ENCODE measurements at regions not wholly inside any gene's neighbourhood (a gene's known extent, or its start where the extent isn't known, plus 50 kb on each side); places are given as distances from the start of the nearest gene placed in this dataset.
"Not testable (repeated sequence)": the region's sequence is repeated elsewhere in the genome, so short reads cannot be mapped to it uniquely, and the experiment has no call there.

DNA sequence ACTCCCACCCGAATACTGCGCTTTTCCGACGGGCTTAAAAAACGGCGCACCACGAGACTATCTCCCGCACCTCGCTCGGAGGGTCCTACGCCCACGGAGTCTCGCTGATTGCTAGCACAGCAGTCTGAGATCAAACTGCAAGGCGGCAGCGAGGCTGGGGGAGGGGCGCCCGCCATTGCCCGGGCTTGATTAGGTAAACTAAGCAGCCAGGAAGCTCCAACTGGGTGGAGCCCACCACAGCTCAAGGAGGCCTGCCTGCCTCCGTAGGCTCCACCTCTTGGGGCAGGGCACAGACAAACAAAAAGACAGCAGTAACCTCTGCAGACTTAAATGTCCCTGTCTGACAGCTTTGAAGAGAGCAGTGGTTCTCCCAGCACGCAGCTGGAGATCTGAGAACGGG, 89.5 kb downstream of the MRPL36 start:
- DNase-seq; in situ Hi-C loops (cut with MboI; ENCODE audit: low pct_unique_long_range_greater_than_20kb, low sequenced_read_pairs): not testable (repeated sequence)

- in situ Hi-C loops (cut with MboI; ENCODE audit: low pct_unique_long_range_greater_than_20kb, low sequenced_read_pairs), result no loop called here
- no peak for DNase-seq
Observed at GRCh38 chr5:1709171-1709803, 90.3 kb downstream of the MRPL36 start.

- in situ Hi-C loops (cut with MboI; ENCODE audit: low pct_unique_long_range_greater_than_20kb, low sequenced_read_pairs), result no loop called here
- DNase-seq, result no peak
Observed at GRCh38 chr5:1708592-1709141, 91.0 kb downstream of the MRPL36 start.

DNA sequence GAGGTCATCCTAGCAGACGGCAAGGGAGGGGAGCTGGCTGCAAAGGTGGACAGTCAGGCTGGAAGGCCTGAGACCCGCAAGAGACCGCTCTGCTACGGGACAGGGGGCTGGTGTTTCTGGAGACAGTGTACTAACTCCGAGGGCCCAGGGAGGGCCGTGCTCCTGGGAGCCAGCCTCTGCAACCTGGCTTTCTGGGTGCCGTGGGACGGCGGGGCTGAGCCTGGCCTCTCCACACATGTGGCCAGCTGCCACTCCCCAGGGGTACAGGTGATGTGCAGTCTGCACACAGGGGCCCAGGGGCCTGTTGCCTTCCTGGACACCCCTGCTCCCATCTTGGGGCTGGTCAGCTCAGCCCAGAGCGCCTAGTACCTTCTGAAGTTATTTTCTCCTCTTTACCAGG, 92.2 kb downstream of the MRPL36 start:
- in situ Hi-C loops (cut with MboI; ENCODE audit: low pct_unique_long_range_greater_than_20kb, low sequenced_read_pairs), result no loop called here
- no peak for DNase-seq

DNA sequence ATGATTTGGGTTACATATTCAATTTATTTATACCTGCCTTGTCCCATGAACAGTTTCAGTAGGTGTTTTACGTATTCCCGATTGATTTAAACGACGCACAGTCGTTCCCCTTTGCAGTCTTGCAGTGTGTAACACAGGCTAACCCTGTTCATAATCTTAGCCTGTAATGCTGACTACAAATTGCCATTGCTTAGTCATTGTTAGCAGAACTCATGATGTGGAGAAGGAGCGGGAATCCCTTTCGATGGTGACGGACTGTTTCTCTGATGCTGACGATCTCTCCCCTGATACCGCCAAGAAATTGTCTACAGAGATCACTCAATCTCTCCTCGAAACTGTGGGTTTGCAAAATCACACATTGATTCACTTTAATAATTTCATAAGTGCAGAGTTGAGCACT, 93.2 kb downstream of the MRPL36 start:
- in situ Hi-C loops (cut with MboI; ENCODE audit: low pct_unique_long_range_greater_than_20kb, low sequenced_read_pairs), result no loop called here
- DNase-seq, result no peak

GRCh38 chr5:1706021-1706420, 93.6 kb downstream of the MRPL36 start:
- DNase-seq, result no peak
- in situ Hi-C loops (cut with MboI; ENCODE audit: low pct_unique_long_range_greater_than_20kb, low sequenced_read_pairs), result no loop called here

DNA sequence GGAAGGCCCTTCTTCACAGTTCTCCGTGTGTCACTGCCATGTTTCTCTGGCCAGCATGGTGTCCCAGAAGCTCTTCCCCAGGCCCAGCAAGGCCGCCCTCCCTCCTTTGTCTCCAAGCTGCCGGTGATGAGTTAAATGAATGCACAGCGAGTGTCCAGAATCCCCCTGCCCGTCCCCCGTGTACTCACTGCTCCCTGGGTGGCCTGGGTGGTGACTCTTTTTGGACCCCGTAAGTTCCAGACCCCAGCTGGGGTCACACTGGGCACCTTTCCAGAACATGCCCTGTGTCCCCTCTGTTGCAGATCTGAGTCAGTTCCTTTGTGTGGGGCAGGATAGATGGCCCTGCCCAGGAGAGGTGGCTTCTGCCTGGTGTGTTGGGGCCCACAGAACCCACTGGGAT, 95.0 kb downstream of the MRPL36 start:
- no peak for DNase-seq
- in situ Hi-C loops (cut with MboI; ENCODE audit: low pct_unique_long_range_greater_than_20kb, low sequenced_read_pairs), result no loop called here

GRCh38 chr5:1704266-1704665, 95.4 kb downstream of the MRPL36 start:
- in situ Hi-C loops (cut with MboI; ENCODE audit: low pct_unique_long_range_greater_than_20kb, low sequenced_read_pairs), result no loop called here
- no peak for DNase-seq

DNA sequence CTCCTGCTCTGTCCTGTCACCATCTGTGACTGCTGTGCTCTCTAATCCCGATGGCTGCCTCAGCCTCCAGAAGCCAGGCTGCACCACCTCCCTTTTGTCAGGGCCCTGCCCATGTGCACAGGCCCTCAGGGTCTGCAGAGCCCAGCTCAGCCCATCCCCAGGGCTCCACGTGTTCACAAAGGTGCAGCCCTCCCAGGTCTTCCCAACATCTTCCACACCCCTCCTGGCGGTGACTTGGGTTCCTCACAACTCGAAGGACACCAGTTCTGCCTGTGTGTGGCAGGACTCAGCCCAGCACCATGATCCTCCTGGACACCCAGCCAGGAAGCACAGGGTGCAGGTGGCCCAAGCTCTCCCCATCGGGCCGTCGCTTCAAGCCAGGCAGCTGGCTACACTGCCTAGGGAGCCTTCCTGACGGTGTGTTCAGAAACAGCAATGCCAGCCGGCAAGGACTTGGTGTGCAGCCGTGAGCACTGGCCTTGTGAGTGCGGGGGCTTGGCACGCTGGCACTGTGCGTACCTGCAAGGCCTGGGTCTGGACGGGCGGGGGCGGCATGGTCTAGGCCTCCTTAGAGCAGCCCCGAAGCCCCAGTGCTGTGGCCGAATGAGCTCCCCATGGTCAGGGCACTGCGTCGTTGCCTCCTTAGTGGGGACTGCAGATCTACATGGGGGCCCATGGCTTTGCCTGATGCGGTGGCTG, 96.1 kb downstream of the MRPL36 start:
- DNase-seq, result no peak
- in situ Hi-C loops (cut with MboI; ENCODE audit: low pct_unique_long_range_greater_than_20kb, low sequenced_read_pairs), result no loop called here

GRCh38 chr5:1702318-1702717, 97.3 kb downstream of the MRPL36 start:
- no peak for DNase-seq
- in situ Hi-C loops (cut with MboI; ENCODE audit: low pct_unique_long_range_greater_than_20kb, low sequenced_read_pairs), result no loop called here

DNA sequence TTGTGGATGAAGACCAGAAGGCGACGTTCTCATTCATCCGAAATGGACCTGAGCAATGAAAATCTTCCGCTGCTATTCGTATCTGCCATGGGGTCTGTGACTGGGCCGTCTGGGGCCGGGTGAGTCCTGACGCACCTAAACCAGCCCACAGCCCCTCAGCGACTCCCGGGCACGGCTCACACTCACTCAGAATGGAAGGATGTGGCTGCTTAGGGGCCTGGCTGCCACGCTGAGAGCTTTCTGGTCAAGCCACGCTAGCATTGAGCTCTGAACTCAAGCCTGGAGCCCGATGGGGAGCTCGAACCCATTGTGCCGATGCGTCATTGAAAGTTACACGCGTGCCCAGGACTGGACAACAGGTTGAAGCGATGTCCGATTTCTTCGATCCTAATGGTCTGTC, 97.8 kb downstream of the MRPL36 start:
- in situ Hi-C loops (cut with MboI; ENCODE audit: low pct_unique_long_range_greater_than_20kb, low sequenced_read_pairs), result no loop called here
- DNase-seq, result no peak

- in situ Hi-C loops (cut with MboI; ENCODE audit: low pct_unique_long_range_greater_than_20kb, low sequenced_read_pairs), result no loop called here
Observed at GRCh38 chr5:1701216-1701864, 98.3 kb downstream of the MRPL36 start.

GRCh38 chr5:1699394-1699793, 100.2 kb downstream of the MRPL36 start:
- in situ Hi-C loops (cut with MboI; ENCODE audit: low pct_unique_long_range_greater_than_20kb, low sequenced_read_pairs), result no loop called here
- DNase-seq, result no peak

More at GRCh38 chr5:1701216-1701864, 98.3 kb downstream of the MRPL36 start:
- DNase-seq, result no peak

DNA sequence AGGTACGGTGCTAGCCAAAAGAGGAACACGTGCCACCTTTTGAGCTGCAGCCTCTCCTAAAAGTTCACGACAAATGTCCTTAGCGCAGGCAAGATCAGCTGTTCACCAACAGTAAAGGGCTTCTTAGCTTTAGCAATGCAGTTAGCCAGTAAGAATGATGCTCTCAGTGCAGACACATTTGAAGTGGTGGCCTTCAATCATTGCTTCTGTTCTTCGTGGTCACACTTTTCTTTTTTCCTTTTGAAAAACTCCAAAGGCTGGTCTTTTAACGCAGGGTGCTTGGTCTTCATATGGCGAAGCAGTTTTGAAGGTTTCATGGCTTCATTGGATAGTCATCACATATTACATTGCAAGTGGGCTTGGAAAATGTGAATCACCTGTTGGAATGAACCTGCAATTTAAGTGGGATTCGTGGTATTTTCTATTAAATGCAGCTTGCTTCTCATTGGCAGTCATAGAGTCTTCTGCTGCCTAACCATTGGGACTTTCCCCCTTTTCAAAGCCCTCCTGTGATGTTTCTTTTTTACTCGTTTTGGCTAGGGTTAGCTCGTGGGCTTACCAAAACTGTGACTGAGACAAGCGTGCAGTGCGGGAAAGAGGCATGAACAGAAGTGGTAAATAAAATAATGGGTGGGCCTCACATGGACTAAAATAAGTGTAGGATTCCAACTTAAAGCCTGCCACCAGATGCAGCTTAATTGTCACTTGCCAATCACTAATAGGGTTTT, 100.9 kb downstream of the MRPL36 start:
- in situ Hi-C loops (cut with MboI; ENCODE audit: low pct_unique_long_range_greater_than_20kb, low sequenced_read_pairs), result no loop called here
- no peak for DNase-seq

GRCh38 chr5:1692381-1692780, 107.3 kb downstream of the MRPL36 start:
- in situ Hi-C loops (cut with MboI; ENCODE audit: low pct_unique_long_range_greater_than_20kb, low sequenced_read_pairs), result no loop called here
- DNase-seq, result no peak

DNA sequence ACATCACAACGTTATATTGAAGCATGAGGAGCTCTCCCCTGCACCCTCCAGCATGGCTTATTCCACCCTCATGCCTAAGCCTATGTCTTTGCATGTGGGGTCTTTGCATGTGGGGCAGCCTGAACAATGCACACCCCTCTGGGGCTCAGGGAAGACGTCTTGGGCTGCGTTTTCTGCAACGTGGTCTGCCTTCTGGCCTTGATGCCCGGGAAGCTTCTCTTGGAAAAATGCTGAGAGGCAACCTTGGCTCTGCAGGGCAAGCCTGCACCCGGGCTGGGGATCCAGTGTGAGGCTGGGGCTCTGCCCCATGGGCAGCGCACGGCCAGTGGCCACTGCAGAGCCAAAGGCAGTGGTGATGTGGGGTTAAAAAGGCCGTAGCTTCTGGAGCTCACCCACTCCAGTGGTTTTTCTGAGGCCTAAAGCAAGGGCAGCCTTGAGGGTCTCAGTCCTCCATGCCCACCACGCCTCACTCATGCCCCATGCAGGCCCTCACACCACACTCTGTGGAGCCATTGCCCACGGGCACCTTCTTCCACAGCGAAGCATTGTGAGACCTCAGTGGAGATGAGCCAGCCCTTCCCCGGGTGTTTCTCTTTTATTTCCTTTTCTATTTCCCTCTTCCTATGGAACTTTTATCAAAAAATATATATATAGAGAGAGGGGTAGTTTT, 112.2 kb downstream of the MRPL36 start:
- DNase-seq, result no peak
- in situ Hi-C loops (cut with MboI; ENCODE audit: low pct_unique_long_range_greater_than_20kb, low sequenced_read_pairs), result no loop called here

DNA sequence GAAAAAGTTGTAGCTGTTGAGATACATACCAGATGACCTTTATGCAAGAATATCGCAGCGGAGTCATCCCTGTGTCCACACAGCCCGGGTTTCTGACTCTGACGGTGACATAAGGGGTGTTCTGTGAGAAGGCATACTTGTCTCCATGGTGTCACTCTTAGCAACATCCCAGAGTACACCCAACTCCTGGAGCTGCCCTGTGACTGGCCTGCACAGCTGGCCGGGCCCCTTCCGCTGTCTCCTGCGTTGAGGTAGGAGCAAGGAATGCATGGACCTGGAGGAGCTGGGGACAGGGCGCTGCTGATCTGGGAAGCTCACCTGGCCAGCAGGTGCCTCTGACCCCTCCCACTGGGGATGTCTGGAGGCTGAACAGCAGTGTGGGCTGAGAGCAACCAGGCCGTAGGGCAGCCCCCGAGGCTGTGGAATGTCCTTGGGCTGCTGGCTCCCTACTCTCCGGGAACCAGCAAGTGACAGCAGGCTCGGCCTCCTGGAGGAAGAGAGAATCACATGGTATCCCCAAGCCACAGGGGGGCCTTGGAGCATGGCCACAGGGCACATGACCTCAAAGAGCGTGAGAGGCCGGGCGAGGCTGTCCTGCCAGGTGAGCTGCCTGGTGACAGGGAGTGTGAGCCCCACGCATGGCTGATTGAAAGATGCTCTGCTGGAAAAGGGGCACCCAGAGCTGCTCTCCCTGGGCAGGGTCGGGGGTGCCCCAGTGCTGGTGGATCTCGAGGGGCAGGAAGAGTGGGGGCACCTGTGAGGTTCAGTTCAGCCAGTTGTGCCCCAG, 113.4 kb downstream of the MRPL36 start:
- in situ Hi-C loops (cut with MboI; ENCODE audit: low pct_unique_long_range_greater_than_20kb, low sequenced_read_pairs), result no loop called here
- no peak for DNase-seq

DNA sequence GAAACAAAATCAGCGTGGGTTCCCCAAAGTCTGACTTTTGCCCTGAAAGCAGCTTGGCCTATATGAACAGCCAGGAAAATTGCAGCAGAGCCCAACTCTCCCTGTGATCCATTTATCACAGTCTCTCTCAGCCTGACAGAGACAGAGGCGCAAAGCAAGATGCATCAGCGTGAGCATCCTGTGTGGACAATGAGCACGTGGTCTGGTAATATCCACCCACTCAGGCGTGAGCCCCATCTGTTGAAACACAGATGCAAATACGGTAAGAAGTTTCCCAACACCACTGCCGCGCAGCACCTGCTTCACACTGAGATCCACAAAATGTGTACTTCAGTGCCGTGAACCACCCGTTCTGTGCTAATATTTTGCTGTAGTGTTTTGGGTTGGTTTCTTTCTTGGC, 114.6 kb downstream of the MRPL36 start:
- DNase-seq, result no peak
- in situ Hi-C loops (cut with MboI; ENCODE audit: low pct_unique_long_range_greater_than_20kb, low sequenced_read_pairs), result no loop called here

Data from KBM-7 (cell line).